ENCODE measurements at regions not wholly inside any gene's neighbourhood (a gene's known extent, or its start where the extent isn't known, plus 50 kb on each side); places are given as distances from the start of the nearest gene placed in this dataset.

DNA sequence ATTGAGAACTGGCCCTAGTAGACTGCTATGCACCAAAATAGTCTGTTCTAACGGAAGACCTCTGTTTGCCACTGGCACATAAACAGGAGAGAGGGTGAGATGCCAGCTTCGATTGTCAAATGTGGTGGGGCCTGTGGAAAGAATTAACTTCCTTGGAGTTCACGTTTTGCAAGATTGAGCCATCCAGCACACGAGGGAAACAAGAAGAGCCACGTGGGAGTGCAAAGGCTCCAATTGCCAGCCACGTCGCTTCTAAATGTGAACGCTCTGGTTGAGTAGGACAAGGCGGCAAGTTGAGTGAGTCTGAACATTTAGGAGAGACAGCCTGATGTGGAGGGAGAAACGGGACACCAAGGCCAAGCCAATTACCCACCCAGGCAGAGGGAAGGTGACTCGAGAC lies 409.1 kb downstream of the FGF9 start:
- H3K27me3 Mint-ChIP-seq (ENCODE audit: low read depth, unreplicated experiment) = peaks cover 13% of the 10 kb centered on the region

DNA sequence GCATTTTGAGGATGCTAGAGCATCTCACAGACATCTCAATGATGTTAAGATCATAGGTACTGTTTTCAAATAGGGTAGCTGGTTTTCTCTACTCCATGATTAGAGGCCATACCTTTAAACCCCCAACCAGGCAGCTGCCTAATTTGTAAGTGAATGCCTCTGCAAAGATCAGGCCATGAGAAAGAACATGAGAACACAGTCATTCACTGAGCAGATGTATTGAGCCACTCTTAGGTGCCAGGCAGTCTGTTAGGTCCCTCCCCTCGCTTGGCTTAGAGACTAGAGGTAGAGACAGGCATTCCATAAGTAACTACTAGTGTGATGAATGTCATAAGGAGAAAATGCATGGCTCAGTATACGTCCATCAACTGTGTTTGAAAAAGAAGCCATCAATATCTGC lies 410.0 kb downstream of the FGF9 start:
- Histone ChIP-seq H3K79me2 (ENCODE audit: insufficient read depth, low read length) (no peaks in the 10 kb centered on the region), H3K4me2 (ENCODE audit: low read length) (no peak overlapping the region), H4K20me1 (ENCODE audit: insufficient read depth, low read length) (no peaks in the 10 kb centered on the region), H3K27ac (ENCODE audit: low read depth, low read length) (no peak overlapping the region), H3K27me3 (ENCODE audit: insufficient read depth, low read length) (no peaks in the 10 kb centered on the region), H3K9ac (ENCODE audit: low read length) (no peak overlapping the region), H3K36me3 (ENCODE audit: insufficient read depth, low read length) (no peaks in the 10 kb centered on the region), H3K4me3 (ENCODE audit: insufficient read depth, low read depth, low read length) (no peak overlapping the region), H3K4me1 (ENCODE audit: insufficient read depth, low read length) (no peaks in the 10 kb centered on the region), H2AFZ (ENCODE audit: low read depth, low read length) (no peak overlapping the region), H3K9me3 (ENCODE audit: insufficient read depth, low read depth, low read length) (peaks cover 6% of the 10 kb centered on the region)
- no peak overlapping the region for H3K27ac Mint-ChIP-seq (ENCODE audit: unreplicated experiment)
- FAIRE-seq (no peak), DNase-seq (ENCODE audit: low read depth) (no peak)
- H3K4me1 Mint-ChIP-seq (ENCODE audit: low read depth, unreplicated experiment) = no peaks in the 10 kb centered on the region
- H3K36me3 Mint-ChIP-seq (ENCODE audit: low read depth, unreplicated experiment) = no peaks in the 10 kb centered on the region
- peaks cover 6% of the 10 kb centered on the region for H3K9me3 Mint-ChIP-seq (ENCODE audit: unreplicated experiment)
- no peak for TF ChIP-seq EZH2 (IDR thresholded peaks at IDR 0.05; ENCODE audit: insufficient read depth, low read length)
- TF ChIP-seq, protein P1, sequence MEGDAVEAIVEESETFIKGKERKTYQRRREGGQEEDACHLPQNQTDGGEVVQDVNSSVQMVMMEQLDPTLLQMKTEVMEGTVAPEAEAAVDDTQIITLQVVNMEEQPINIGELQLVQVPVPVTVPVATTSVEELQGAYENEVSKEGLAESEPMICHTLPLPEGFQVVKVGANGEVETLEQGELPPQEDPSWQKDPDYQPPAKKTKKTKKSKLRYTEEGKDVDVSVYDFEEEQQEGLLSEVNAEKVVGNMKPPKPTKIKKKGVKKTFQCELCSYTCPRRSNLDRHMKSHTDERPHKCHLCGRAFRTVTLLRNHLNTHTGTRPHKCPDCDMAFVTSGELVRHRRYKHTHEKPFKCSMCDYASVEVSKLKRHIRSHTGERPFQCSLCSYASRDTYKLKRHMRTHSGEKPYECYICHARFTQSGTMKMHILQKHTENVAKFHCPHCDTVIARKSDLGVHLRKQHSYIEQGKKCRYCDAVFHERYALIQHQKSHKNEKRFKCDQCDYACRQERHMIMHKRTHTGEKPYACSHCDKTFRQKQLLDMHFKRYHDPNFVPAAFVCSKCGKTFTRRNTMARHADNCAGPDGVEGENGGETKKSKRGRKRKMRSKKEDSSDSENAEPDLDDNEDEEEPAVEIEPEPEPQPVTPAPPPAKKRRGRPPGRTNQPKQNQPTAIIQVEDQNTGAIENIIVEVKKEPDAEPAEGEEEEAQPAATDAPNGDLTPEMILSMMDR (IDR thresholded peaks at IDR 0.05; ENCODE audit: insufficient read depth, low read depth, low read length) = no peak
- peaks cover 15% of the 10 kb centered on the region for H3K27me3 Mint-ChIP-seq (ENCODE audit: low read depth, unreplicated experiment)
- no peak overlapping the region for H3K4me3 Mint-ChIP-seq (ENCODE audit: unreplicated experiment)

More for the DNA sequence above, 409.1 kb downstream of the FGF9 start:
- H3K27ac ChIP-seq (ENCODE audit: low read depth, low read length) = no peak overlapping the region
- no peaks in the 10 kb centered on the region for H3K36me3 Mint-ChIP-seq (ENCODE audit: low read depth, unreplicated experiment)
- no peak for FAIRE-seq
- TF ChIP-seq, protein P1 (IDR thresholded peaks at IDR 0.05; ENCODE audit: insufficient read depth, low read depth, low read length) = no peak
- TF ChIP-seq EZH2 (IDR thresholded peaks at IDR 0.05; ENCODE audit: insufficient read depth, low read length) = no peak
- no peak overlapping the region for H3K27ac Mint-ChIP-seq (ENCODE audit: unreplicated experiment)
- H3K9me3 Mint-ChIP-seq (ENCODE audit: unreplicated experiment) = peaks cover 6% of the 10 kb centered on the region
- DNase-seq (ENCODE audit: low read depth) = no peak
- no peaks in the 10 kb centered on the region for H4K20me1 ChIP-seq (ENCODE audit: insufficient read depth, low read length)
- H3K27me3 ChIP-seq (ENCODE audit: insufficient read depth, low read length) = no peaks in the 10 kb centered on the region
- H2AFZ ChIP-seq (ENCODE audit: low read depth, low read length) = no peak overlapping the region
- H3K9me3 ChIP-seq (ENCODE audit: insufficient read depth, low read depth, low read length) = peaks cover 6% of the 10 kb centered on the region
- H3K79me2 ChIP-seq (ENCODE audit: insufficient read depth, low read length) = no peaks in the 10 kb centered on the region
- no peaks in the 10 kb centered on the region for H3K36me3 ChIP-seq (ENCODE audit: insufficient read depth, low read length)
- H3K4me1 ChIP-seq (ENCODE audit: insufficient read depth, low read length) = no peaks in the 10 kb centered on the region
- H3K4me3 ChIP-seq (ENCODE audit: insufficient read depth, low read depth, low read length) = no peak overlapping the region
- no peak overlapping the region for H3K4me2 ChIP-seq (ENCODE audit: low read length)
- no peak overlapping the region for H3K4me3 Mint-ChIP-seq (ENCODE audit: unreplicated experiment)
- no peak overlapping the region for H3K9ac ChIP-seq (ENCODE audit: low read length)
- H3K4me1 Mint-ChIP-seq (ENCODE audit: low read depth, unreplicated experiment) = no peaks in the 10 kb centered on the region

DNA sequence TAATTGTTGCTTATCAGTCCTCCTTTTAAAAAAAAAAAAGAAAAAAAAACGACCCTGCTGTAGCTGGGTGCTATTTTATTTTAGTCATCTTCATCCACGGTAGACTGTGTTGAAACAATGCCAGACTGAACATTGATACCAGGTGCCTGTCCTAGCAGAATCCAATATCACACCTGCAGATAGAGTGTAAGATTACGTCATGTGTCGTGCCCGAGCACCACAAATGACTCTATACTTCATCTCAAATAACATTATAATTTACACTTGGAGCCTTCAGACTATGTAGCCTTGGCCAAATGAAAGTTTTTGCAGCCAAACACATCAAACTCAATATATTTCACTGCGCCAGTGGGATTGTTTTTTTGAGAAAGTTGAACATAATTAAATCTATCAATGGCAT lies 410.6 kb downstream of the FGF9 start:
- no peaks in the 10 kb centered on the region for H3K36me3 ChIP-seq (ENCODE audit: insufficient read depth, low read length)
- no peaks in the 10 kb centered on the region for H3K4me1 ChIP-seq (ENCODE audit: insufficient read depth, low read length)
- H2AFZ ChIP-seq (ENCODE audit: low read depth, low read length) = no peak overlapping the region
- H3K4me2 ChIP-seq (ENCODE audit: low read length) = no peak overlapping the region
- no peaks in the 10 kb centered on the region for H3K79me2 ChIP-seq (ENCODE audit: insufficient read depth, low read length)
- no peak overlapping the region for H3K27ac ChIP-seq (ENCODE audit: low read depth, low read length)
- no peaks in the 10 kb centered on the region for H3K4me1 Mint-ChIP-seq (ENCODE audit: low read depth, unreplicated experiment)
- H3K27ac Mint-ChIP-seq (ENCODE audit: unreplicated experiment) = no peak overlapping the region
- peaks cover 12% of the 10 kb centered on the region for H3K27me3 Mint-ChIP-seq (ENCODE audit: low read depth, unreplicated experiment)
- no peak for TF ChIP-seq EZH2 (IDR thresholded peaks at IDR 0.05; ENCODE audit: insufficient read depth, low read length)
- TF ChIP-seq, protein P1 (IDR thresholded peaks at IDR 0.05; ENCODE audit: insufficient read depth, low read depth, low read length) = no peak
- no peaks in the 10 kb centered on the region for H3K27me3 ChIP-seq (ENCODE audit: insufficient read depth, low read length)
- H3K9me3 Mint-ChIP-seq (ENCODE audit: unreplicated experiment) = peaks cover 6% of the 10 kb centered on the region
- no peak overlapping the region for H3K4me3 Mint-ChIP-seq (ENCODE audit: unreplicated experiment)
- H3K36me3 Mint-ChIP-seq (ENCODE audit: low read depth, unreplicated experiment) = no peaks in the 10 kb centered on the region
- FAIRE-seq (no peak), DNase-seq (ENCODE audit: low read depth) (no peak)
- H3K4me3 ChIP-seq (ENCODE audit: insufficient read depth, low read depth, low read length) = no peak overlapping the region
- H3K9ac ChIP-seq (ENCODE audit: low read length) = no peak overlapping the region
- H3K9me3 ChIP-seq (ENCODE audit: insufficient read depth, low read depth, low read length) = peaks cover 6% of the 10 kb centered on the region
- H4K20me1 ChIP-seq (ENCODE audit: insufficient read depth, low read length) = no peaks in the 10 kb centered on the region
